Pancreas (tissue), 10 donors: ENCODE measurements at regions not wholly inside any gene's neighbourhood (a gene's known extent, or its start where the extent isn't known, plus 50 kb on each side); places are given as distances from the start of the nearest gene placed in this dataset.

Experiments
- ATAC-seq, 4 donors: fragments of 200-7000 bp; cut with Tn5 transposase; one replicate each; pipeline versions ENCODE4 v1.8.0 to v1.9.1; 2020; ENCODE audit warnings: mild to moderate bottlenecking in 4 of 4, moderate library complexity in 4 of 4
- DNase-seq, 6 donors: peaks; one replicate each; pipeline ENCODE4 v3.0.0-alpha.2; 2020
- FAIRE-seq: peaks from 2 replicates; lab custom pipeline; 2012; peaks lifted over from hg19 to GRCh38; lab: Jason Lieb, UNC
- H3K27ac ChIP-seq, 4 donors: fragments of 200-600 bp; sonication (generic); 1 replicate in 3 of 4; 2 replicates in 1 of 4; pipeline versions ENCODE4 v1.5.0 to v1.8.0; 2020
- H3K27me3 ChIP-seq, 4 donors: fragments of 200-600 bp; one replicate each; pipeline ENCODE4 v1.8.0; 2021
- H3K36me3 ChIP-seq, 3 donors: fragments of 200-600 bp; sonication (generic) in 1 of 3; one replicate each; pipeline versions ENCODE4 v1.5.0 to v1.8.0; 2020 to 2021
- H3K4me1 ChIP-seq, 3 donors: fragments of 200-600 bp; one replicate each; pipeline ENCODE4 v1.8.0; 2021
- H3K4me3 ChIP-seq, 4 donors: fragments of 200-600 bp; sonication (generic) in 2 of 4; one replicate each; pipeline versions ENCODE4 v1.5.0 to v1.8.0; 2020 to 2021
- H3K9me3 ChIP-seq, 4 donors: fragments of 200-600 bp; one replicate each; pipeline ENCODE4 v1.8.0; 2021
- CTCF ChIP-seq, 4 donors: fragments of 200-600 bp; sonication (generic) in 3 of 4; IDR thresholded peaks; one replicate each; pipeline versions ENCODE4 v1.5.0 to v1.8.0; 2021; ENCODE audit warnings: antibody characterized with exemption in 4 of 4
- WGBS, 2 donors: extraction: QIAGEN DNeasy Blood & Tissue Kit; methylation state at CpG; one replicate each; pipeline ENCODE4 v1.1.7; 2013; 5-methylcytosine and 5-hydroxymethylcytosine counted together
- intact Hi-C, 3 donors: fragments of 100-400 bp; cut with DNase I; formaldehyde crosslinking; loops; one replicate each; pipeline versions ENCODE4 v1.11.1 to v1.14.2; 2022
- donor health status: healthy with polysubstance abuse.
- donor health status: DM: no; HTN: no; CAD: no; lungs with moderate emphysema.
- donor health status: DM: no; HTN: no; CAD: no.
- donor health status: control.
- donor health status: control.
- donor health status: Bipolar disorder and iron deficiency.
- donor health status: DM: yes; HTN: yes; CAD: no.
- donor health status: DM: no; HTN: no; CAD: no.
- donor health status: DM: no; HTN: no; CAD: no.
- donor health status: DM: yes; HTN: yes; CAD: no.

GRCh38 chr10:131751827-131752775 lies 148.7 kb upstream of the PPP2R2D start:
- no peak for TF ChIP-seq CTCF (IDR thresholded peaks at IDR 0.05)
- Histone ChIP-seq H3K36me3 (no peaks in the 10 kb centered on the region), H3K27me3 (peaks cover 0 to 3% (median 0%) of the 10 kb centered on the region in 4 donors), H3K4me3 (no peak overlapping the region), H3K9me3 (no peaks in the 10 kb centered on the region), H3K27ac (no peak overlapping the region), H3K4me1 (no peaks in the 10 kb centered on the region)
- ATAC-seq (no peak), FAIRE-seq (no peak), DNase-seq (no peak)
- WGBS, 2 donors: 68 to 74% methylated on average over 24 of the region's 24 CpGs
- intact Hi-C loops: no loop called here

- no peak for DNase-seq
- no peak for FAIRE-seq
- no peaks in the 10 kb centered on the region for H3K4me1 ChIP-seq
- H3K9me3 ChIP-seq: no peaks in the 10 kb centered on the region
- no peak overlapping the region for H3K27ac ChIP-seq
- no peaks in the 10 kb centered on the region for H3K36me3 ChIP-seq
- intact Hi-C loops: no loop called here
- H3K27me3 ChIP-seq: no peaks in the 10 kb centered on the region
- no peak overlapping the region for H3K4me3 ChIP-seq
- no peak for ATAC-seq
- WGBS, 2 donors: 52 to 60% methylated on average over 7 of the region's 7 CpGs
- TF ChIP-seq CTCF (IDR thresholded peaks at IDR 0.05): no peak
These were observed 147.5 kb upstream of the PPP2R2D start for GRCh38 chr10:131753336-131753735.

- no peak overlapping the region for H3K4me3 ChIP-seq
- H3K4me1 ChIP-seq: no peaks in the 10 kb centered on the region
- no peaks in the 10 kb centered on the region for H3K9me3 ChIP-seq
- DNase-seq (no peak), ATAC-seq (no peak), FAIRE-seq (no peak)
- intact Hi-C loops: no loop called here
- no peak overlapping the region for H3K27ac ChIP-seq
- no peak for TF ChIP-seq CTCF (IDR thresholded peaks at IDR 0.05)
- no peaks in the 10 kb centered on the region for H3K36me3 ChIP-seq
- WGBS, 2 donors: 77 to 82% methylated on average over 5 of the region's 5 CpGs
- H3K27me3 ChIP-seq: no peaks in the 10 kb centered on the region
These were observed 145.6 kb upstream of the PPP2R2D start for GRCh38 chr10:131755200-131755599.

GRCh38 chr10:131757285-131758058 lies 143.3 kb upstream of the PPP2R2D start:
- 65 to 66% methylated on average over 20 of the region's 20 CpGs for WGBS, 2 donors
- FAIRE-seq (no peak), DNase-seq (no peak), ATAC-seq (no peak)
- Histone ChIP-seq H3K9me3 (no peaks in the 10 kb centered on the region), H3K27ac (no peak overlapping the region), H3K36me3 (no peaks in the 10 kb centered on the region), H3K4me3 (no peak overlapping the region), H3K27me3 (no peaks in the 10 kb centered on the region), H3K4me1 (no peaks in the 10 kb centered on the region)
- intact Hi-C loops: no loop called here
- TF ChIP-seq CTCF (IDR thresholded peaks at IDR 0.05): no peak
